ENCODE measurements at regions not wholly inside any gene's neighbourhood (a gene's known extent, or its start where the extent isn't known, plus 50 kb on each side); places are given as distances from the start of the nearest gene placed in this dataset.

- TF ChIP-seq CTCF (IDR thresholded peaks at IDR 0.05; ENCODE audit: control extremely low read depth in 1 of 3, insufficient read depth in 1 of 3, low read depth in 1 of 3, low read length in 3 of 3) (no peak), SP1 (IDR thresholded peaks at IDR 0.05; ENCODE audit: low read depth, low read length) (no peak), KDM1A (IDR thresholded peaks at IDR 0.05; ENCODE audit: borderline replicate concordance, low read length) (no peak), CHD2 (IDR thresholded peaks at IDR 0.05; ENCODE audit: low read length) (no peak), TAF1 (IDR thresholded peaks at IDR 0.05; ENCODE audit: low read depth, low read length) (no peak), BRCA1 (IDR thresholded peaks at IDR 0.05; ENCODE audit: low read depth, low read length) (no peak), TCF12 (IDR thresholded peaks at IDR 0.05; ENCODE audit: low read depth, low read length) (no peak), EZH2 (IDR thresholded peaks at IDR 0.05; ENCODE audit: low read depth, low read length, severe bottlenecking) (no peak), CREB1 (IDR thresholded peaks at IDR 0.05) (no peak), ZNF274 (IDR thresholded peaks at IDR 0.05; ENCODE audit: borderline replicate concordance, extremely low read depth, low read length) (no peak), ATF3 (IDR thresholded peaks at IDR 0.05; ENCODE audit: insufficient read depth, low read depth, low read length) (no peak)
Measured at GRCh38 chr2:215493376-215493775, 57.5 kb upstream of the FN1 start.

Data from H1 (cell line).